Tibial nerve (tissue), 4 donors: ENCODE measurements at regions not wholly inside any gene's neighbourhood (a gene's known extent, or its start where the extent isn't known, plus 50 kb on each side); places are given as distances from the start of the nearest gene placed in this dataset.

Source experiments
- DNase-seq, 2 donors: peaks; one replicate each; pipeline ENCODE4 v3.0.0-alpha.2; 2019; ENCODE audit warnings: low spot score in 2 of 2
- H3K27ac ChIP-seq, 4 donors: fragments of 200-600 bp; sonication (generic) in 3 of 4; one replicate each; pipeline ENCODE4 v1.5.1; 2017 to 2019; ENCODE audit warnings: mild to moderate bottlenecking in 1 of 4
- H3K27me3 ChIP-seq, 2 donors: fragments of 200-600 bp; sonication (generic) in 1 of 2; one replicate each; pipeline versions ENCODE4 v1.5.1 to v1.6.0; 2017 to 2019
- H3K36me3 ChIP-seq, 3 donors: fragments of 200-600 bp; sonication (generic); one replicate each; pipeline ENCODE4 v1.5.1; 2018 to 2019
- H3K4me1 ChIP-seq, 4 donors: fragments of 200-600 bp; sonication (generic) in 3 of 4; one replicate each; pipeline ENCODE4 v1.5.1; 2017 to 2019
- H3K4me3 ChIP-seq, 4 donors: fragments of 200-600 bp; sonication (generic) in 3 of 4; one replicate each; pipeline ENCODE4 v1.5.1; 2017 to 2019; ENCODE audit warnings: mild to moderate bottlenecking in 1 of 4, moderate library complexity in 1 of 4
- H3K9me3 ChIP-seq, 4 donors: fragments of 200-600 bp; sonication (generic) in 3 of 4; one replicate each; pipeline ENCODE4 v1.5.1; 2017 to 2019
- CTCF ChIP-seq, 5 experiments: fragments of 200-600 bp in 3 of 5; fragments of 450-650 bp in 2 of 5; sonication (generic) in 3 of 5; IDR thresholded peaks; one replicate each; pipeline ENCODE4 v1.5.1; 2016 to 2019; ENCODE audit warnings: antibody characterized with exemption in 5 of 5, mild to moderate bottlenecking in 3 of 5, moderate library complexity in 2 of 5
- EP300 ChIP-seq, 2 donors: sonication (generic); formaldehyde crosslinking; IDR thresholded peaks; one replicate each; pipeline ENCODE4 v1.6.1; 2017; ENCODE audit warnings: antibody characterized with exemption in 2 of 2, mild to moderate bottlenecking in 1 of 2
- POLR2A ChIP-seq, 2 donors: fragments of 450-650 bp; IDR thresholded peaks; one replicate each; pipeline ENCODE4 v1.6.1; 2017; ENCODE audit warnings: antibody characterized with exemption in 2 of 2, mild to moderate bottlenecking in 2 of 2, moderate library complexity in 2 of 2
- WGBS, 2 donors: methylation state at CpG; one replicate each; pipeline ENCODE4 v1.1.5; 2018; 5-methylcytosine and 5-hydroxymethylcytosine counted together

- H3K9me3 ChIP-seq, result no peaks in the 10 kb centered on the region
- H3K4me1 ChIP-seq, result no peaks in the 10 kb centered on the region
- DNase-seq, result no peak
- H3K4me3 ChIP-seq, result no peak overlapping the region
- no peaks in the 10 kb centered on the region for H3K36me3 ChIP-seq
- H3K27ac ChIP-seq, result no peak overlapping the region
- WGBS, 2 donors, result 85 to 88% methylated on average over 15 of the region's 15 CpGs
- H3K27me3 ChIP-seq, result no peaks in the 10 kb centered on the region
- TF ChIP-seq EP300 (IDR thresholded peaks at IDR 0.05) (no peak), CTCF (IDR thresholded peaks at IDR 0.05) (no peak), POLR2A (IDR thresholded peaks at IDR 0.05) (no peak)
Observed at GRCh38 chr22:23513133-23513532, 67.0 kb downstream of the IGLL1 start.

- Histone ChIP-seq H3K36me3 (no peaks in the 10 kb centered on the region), H3K27me3 (no peaks in the 10 kb centered on the region), H3K4me3 (no peak overlapping the region), H3K9me3 (no peaks in the 10 kb centered on the region), H3K27ac (no peak overlapping the region), H3K4me1 (no peaks in the 10 kb centered on the region)
- 92 to 100% methylated on average over 1 to 5 of the region's 5 CpGs for WGBS, 2 donors
- no peak for TF ChIP-seq POLR2A (IDR thresholded peaks at IDR 0.05)
- TF ChIP-seq CTCF (IDR thresholded peaks at IDR 0.05), result no peak
- TF ChIP-seq EP300 (IDR thresholded peaks at IDR 0.05), result no peak
- DNase-seq, result no peak
Observed at GRCh38 chr22:23512721-23513120, 67.4 kb downstream of the IGLL1 start.

- H3K27me3 ChIP-seq, result no peaks in the 10 kb centered on the region
- H3K36me3 ChIP-seq, result no peaks in the 10 kb centered on the region
- H3K4me1 ChIP-seq, result no peaks in the 10 kb centered on the region
- TF ChIP-seq CTCF (IDR thresholded peaks at IDR 0.05), result no peak
- no peak for TF ChIP-seq EP300 (IDR thresholded peaks at IDR 0.05)
- TF ChIP-seq POLR2A (IDR thresholded peaks at IDR 0.05), result no peak
- 93 to 94% methylated on average over 5 of the region's 5 CpGs for WGBS, 2 donors
- H3K4me3 ChIP-seq, result no peak overlapping the region
- H3K27ac ChIP-seq, result no peak overlapping the region
- DNase-seq, result no peak
- H3K9me3 ChIP-seq, result no peaks in the 10 kb centered on the region
Observed at GRCh38 chr22:23512348-23512705, 67.8 kb downstream of the IGLL1 start.

GRCh38 chr22:23511627-23512347 lies 68.3 kb downstream of the IGLL1 start:
- DNase-seq, result no peak
- H3K4me1 ChIP-seq, result no peaks in the 10 kb centered on the region
- H3K36me3 ChIP-seq, result no peaks in the 10 kb centered on the region
- H3K9me3 ChIP-seq, result no peaks in the 10 kb centered on the region
- no peaks in the 10 kb centered on the region for H3K27me3 ChIP-seq
- no peak overlapping the region for H3K27ac ChIP-seq
- TF ChIP-seq POLR2A (IDR thresholded peaks at IDR 0.05) (no peak), EP300 (IDR thresholded peaks at IDR 0.05) (no peak), CTCF (IDR thresholded peaks at IDR 0.05) (no peak)
- WGBS, 2 donors, result 57 to 58% methylated on average over 12 to 18 of the region's 19 CpGs
- no peak overlapping the region for H3K4me3 ChIP-seq

GRCh38 chr22:23509571-23510302 lies 70.4 kb downstream of the IGLL1 start:
- H3K27ac ChIP-seq, result no peak overlapping the region
- DNase-seq, result no peak
- no peak overlapping the region for H3K4me3 ChIP-seq
- no peaks in the 10 kb centered on the region for H3K36me3 ChIP-seq
- H3K27me3 ChIP-seq, result no peaks in the 10 kb centered on the region
- WGBS, 2 donors, result 78 to 79% methylated on average over 11 of the region's 11 CpGs
- no peak for TF ChIP-seq POLR2A (IDR thresholded peaks at IDR 0.05)
- TF ChIP-seq CTCF (IDR thresholded peaks at IDR 0.05), result no peak
- no peak for TF ChIP-seq EP300 (IDR thresholded peaks at IDR 0.05)
- H3K4me1 ChIP-seq, result peaks cover 0 to 1% (median 0%) of the 10 kb centered on the region in 4 donors
- no peaks in the 10 kb centered on the region for H3K9me3 ChIP-seq
